Ureter (tissue), 1 donor: ENCODE measurements at regions not wholly inside any gene's neighbourhood (a gene's known extent, or its start where the extent isn't known, plus 50 kb on each side); places are given as distances from the start of the nearest gene placed in this dataset.
"Not testable (repeated sequence)": the region's sequence is repeated elsewhere in the genome, so short reads cannot be mapped to it uniquely, and the experiment has no call there.

Experiments used
- DNase-seq: peaks from one replicate; pipeline ENCODE4 v3.0.0-alpha.2; 2020; ENCODE audit warnings: low spot score
- donor health status: DM: yes; HTN: yes; CAD: no.

GRCh38 chr4:111267786-111268185 lies 644.9 kb upstream of the PITX2 start:
- no peak for DNase-seq

GRCh38 chr4:111268769-111269414 lies 646.0 kb upstream of the PITX2 start:
- DNase-seq: no peak

GRCh38 chr4:111269439-111269838 lies 646.6 kb upstream of the PITX2 start:
- DNase-seq: no peak

- no peak for DNase-seq
Observed at GRCh38 chr4:111274060-111274459, 651.2 kb upstream of the PITX2 start.

GRCh38 chr4:111274486-111274885 lies 651.6 kb upstream of the PITX2 start:
- DNase-seq: no peak

GRCh38 chr4:111281219-111281618 lies 658.3 kb upstream of the PITX2 start:
- DNase-seq: no peak

- no peak for DNase-seq
Observed at GRCh38 chr4:111282035-111282434, 659.2 kb upstream of the PITX2 start.

- no peak for DNase-seq
Observed at GRCh38 chr4:111283066-111283677, 660.3 kb upstream of the PITX2 start.

- no peak for DNase-seq
Observed at GRCh38 chr4:111296466-111296865, 673.6 kb upstream of the PITX2 start.

- DNase-seq: no peak
Observed at GRCh38 chr4:111303806-111304205, 680.9 kb upstream of the PITX2 start.

- no peak for DNase-seq
Observed at GRCh38 chr4:111323496-111323895, 700.6 kb upstream of the PITX2 start.

GRCh38 chr4:111323916-111324315 lies 701.0 kb upstream of the PITX2 start:
- DNase-seq: no peak

- no peak for DNase-seq
Observed at GRCh38 chr4:111326450-111326849, 703.6 kb upstream of the PITX2 start.

GRCh38 chr4:111330786-111331185 lies 707.9 kb upstream of the PITX2 start:
- DNase-seq: no peak

- DNase-seq: no peak
Observed at GRCh38 chr4:111334361-111334760, 711.5 kb upstream of the PITX2 start.

GRCh38 chr4:111337186-111337876 lies 714.5 kb upstream of the PITX2 start:
- not testable (repeated sequence) for DNase-seq

- no peak for DNase-seq
Observed at GRCh38 chr4:111359602-111360001, 736.7 kb upstream of the PITX2 start.

GRCh38 chr4:111360906-111361305 lies 738.0 kb upstream of the PITX2 start:
- no peak for DNase-seq

GRCh38 chr4:111362941-111363361 lies 740.1 kb upstream of the PITX2 start:
- DNase-seq: no peak

- not testable (repeated sequence) for DNase-seq
Observed at GRCh38 chr4:111377880-111378279, 755.0 kb upstream of the PITX2 start.

GRCh38 chr4:111388561-111388960 lies 756.7 kb upstream of the FAM241A start:
- no peak for DNase-seq

GRCh38 chr4:111391829-111392228 lies 753.4 kb upstream of the FAM241A start:
- DNase-seq: no peak

GRCh38 chr4:111393781-111394180 lies 751.5 kb upstream of the FAM241A start:
- DNase-seq: no peak
